ENCODE measurements at regions not wholly inside any gene's neighbourhood (a gene's known extent, or its start where the extent isn't known, plus 50 kb on each side); places are given as distances from the start of the nearest gene placed in this dataset.

DNA sequence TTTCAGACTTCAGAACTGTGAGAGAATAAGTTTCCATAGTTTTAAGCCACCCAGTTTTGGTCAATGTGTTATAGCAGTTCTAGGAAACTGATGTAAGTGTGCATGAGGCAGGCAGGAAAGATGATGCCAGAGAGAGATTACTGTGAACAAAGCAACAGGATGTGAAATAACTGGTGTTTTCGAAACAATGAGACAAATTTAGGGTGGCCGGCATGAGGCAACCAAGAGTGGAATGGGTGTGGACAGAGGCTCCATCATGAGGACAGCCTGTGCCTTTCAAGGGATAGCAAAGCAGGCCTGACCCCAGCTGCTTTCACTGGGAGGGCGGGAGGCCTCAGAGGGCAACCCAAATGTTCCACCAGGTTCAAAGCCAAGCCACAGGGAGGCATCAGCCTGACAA is 67.3 kb upstream of the UCN3 start:
- Mint-ChIP-seq H3K27me3 (ENCODE audit: insufficient read depth) (peaks cover 4% of the 10 kb centered on the region), H3K36me3 (ENCODE audit: low read depth) (no peaks in the 10 kb centered on the region), H3K4me3 (no peak overlapping the region), H3K4me1 (ENCODE audit: low read depth) (peaks cover 20% of the 10 kb centered on the region), H3K9me3 (no peaks in the 10 kb centered on the region), H3K27ac (no peak overlapping the region)
- TF ChIP-seq, protein P1, sequence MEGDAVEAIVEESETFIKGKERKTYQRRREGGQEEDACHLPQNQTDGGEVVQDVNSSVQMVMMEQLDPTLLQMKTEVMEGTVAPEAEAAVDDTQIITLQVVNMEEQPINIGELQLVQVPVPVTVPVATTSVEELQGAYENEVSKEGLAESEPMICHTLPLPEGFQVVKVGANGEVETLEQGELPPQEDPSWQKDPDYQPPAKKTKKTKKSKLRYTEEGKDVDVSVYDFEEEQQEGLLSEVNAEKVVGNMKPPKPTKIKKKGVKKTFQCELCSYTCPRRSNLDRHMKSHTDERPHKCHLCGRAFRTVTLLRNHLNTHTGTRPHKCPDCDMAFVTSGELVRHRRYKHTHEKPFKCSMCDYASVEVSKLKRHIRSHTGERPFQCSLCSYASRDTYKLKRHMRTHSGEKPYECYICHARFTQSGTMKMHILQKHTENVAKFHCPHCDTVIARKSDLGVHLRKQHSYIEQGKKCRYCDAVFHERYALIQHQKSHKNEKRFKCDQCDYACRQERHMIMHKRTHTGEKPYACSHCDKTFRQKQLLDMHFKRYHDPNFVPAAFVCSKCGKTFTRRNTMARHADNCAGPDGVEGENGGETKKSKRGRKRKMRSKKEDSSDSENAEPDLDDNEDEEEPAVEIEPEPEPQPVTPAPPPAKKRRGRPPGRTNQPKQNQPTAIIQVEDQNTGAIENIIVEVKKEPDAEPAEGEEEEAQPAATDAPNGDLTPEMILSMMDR (IDR thresholded peaks at IDR 0.05): no peak
- no peak for DNase-seq

DNA sequence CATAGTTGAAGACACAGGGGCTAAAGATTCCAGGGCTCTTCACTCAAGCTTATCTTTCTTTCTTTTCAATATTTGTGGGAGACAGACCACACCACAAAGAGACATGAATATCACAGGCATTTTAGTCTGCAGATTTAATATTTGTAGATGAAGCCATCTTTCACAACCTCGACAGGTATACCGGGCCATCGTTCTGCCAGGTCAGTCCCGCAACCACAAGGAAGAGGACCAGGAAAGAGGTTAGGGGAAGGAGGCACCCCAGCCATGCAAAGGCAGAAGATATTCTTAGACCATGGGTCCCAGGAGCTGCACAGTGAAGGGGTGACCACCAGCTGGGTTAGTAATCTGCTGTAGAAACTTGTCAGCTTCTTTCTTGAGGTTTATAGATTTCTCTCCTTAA is 66.8 kb upstream of the UCN3 start:
- TF ChIP-seq, protein P1 (IDR thresholded peaks at IDR 0.05): no peak
- Mint-ChIP-seq H3K9me3 (no peaks in the 10 kb centered on the region), H3K36me3 (ENCODE audit: low read depth) (no peaks in the 10 kb centered on the region), H3K4me3 (no peak overlapping the region), H3K27me3 (ENCODE audit: insufficient read depth) (peaks cover 4% of the 10 kb centered on the region), H3K27ac (no peak overlapping the region), H3K4me1 (ENCODE audit: low read depth) (peaks cover 14% of the 10 kb centered on the region)
- DNase-seq: no peak

DNA sequence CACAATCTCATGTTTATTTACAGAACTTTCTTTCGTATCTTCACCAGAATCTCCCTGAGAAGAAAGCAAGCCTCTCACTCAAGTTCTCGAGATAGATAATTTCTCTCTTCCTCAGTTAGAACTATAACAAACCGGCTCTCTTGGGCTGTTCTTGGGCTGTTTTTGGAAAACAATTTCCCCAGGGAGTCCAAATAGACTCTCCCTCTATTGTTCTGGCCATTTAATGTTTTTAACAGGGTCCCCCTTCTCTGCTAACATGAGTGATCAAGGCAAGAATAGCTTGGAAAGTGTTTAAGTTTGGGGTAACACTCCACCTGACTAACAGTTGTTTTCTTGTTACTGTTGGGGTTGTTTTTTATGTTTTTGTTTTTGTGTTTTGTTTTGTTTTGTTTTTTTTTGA is 64.8 kb upstream of the UCN3 start:
- TF ChIP-seq, protein P1 (IDR thresholded peaks at IDR 0.05): no peak
- H3K4me3 Mint-ChIP-seq: no peak overlapping the region
- no peaks in the 10 kb centered on the region for H3K9me3 Mint-ChIP-seq
- peaks cover 5% of the 10 kb centered on the region for H3K27me3 Mint-ChIP-seq (ENCODE audit: insufficient read depth)
- no peaks in the 10 kb centered on the region; the same call in 1 of the 2 replicates for H3K4me1 Mint-ChIP-seq (ENCODE audit: low read depth)
- H3K27ac Mint-ChIP-seq: no peak overlapping the region
- no peaks in the 10 kb centered on the region for H3K36me3 Mint-ChIP-seq (ENCODE audit: low read depth)
- no peak for DNase-seq

DNA sequence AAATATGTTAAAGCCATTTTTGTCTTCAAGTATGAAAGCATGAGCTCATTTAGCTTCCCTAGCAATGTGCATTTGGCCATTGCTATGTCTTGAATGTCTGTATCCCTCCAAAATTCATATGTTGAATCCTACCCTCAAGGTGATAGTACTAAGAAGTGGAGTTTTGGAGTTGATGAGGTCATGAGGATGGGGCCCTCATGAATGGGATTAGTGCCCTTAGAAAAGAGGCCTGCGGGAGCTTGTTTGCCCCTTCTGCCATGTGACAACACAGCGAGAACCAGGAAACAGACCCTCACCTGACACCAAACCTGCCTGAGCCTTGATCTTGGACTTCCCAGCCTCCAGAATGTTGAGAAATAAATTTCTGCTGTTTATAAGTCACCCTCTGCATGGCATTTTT is 61.3 kb upstream of the UCN3 start:
- H3K27me3 Mint-ChIP-seq (ENCODE audit: insufficient read depth): peaks cover 5% of the 10 kb centered on the region
- no peak overlapping the region for H3K27ac Mint-ChIP-seq
- DNase-seq: no peak
- H3K4me1 Mint-ChIP-seq (ENCODE audit: low read depth): no peaks in the 10 kb centered on the region
- TF ChIP-seq, protein P1 (IDR thresholded peaks at IDR 0.05): no peak
- no peak overlapping the region for H3K4me3 Mint-ChIP-seq
- H3K36me3 Mint-ChIP-seq (ENCODE audit: low read depth): no peaks in the 10 kb centered on the region
- no peaks in the 10 kb centered on the region for H3K9me3 Mint-ChIP-seq

DNA sequence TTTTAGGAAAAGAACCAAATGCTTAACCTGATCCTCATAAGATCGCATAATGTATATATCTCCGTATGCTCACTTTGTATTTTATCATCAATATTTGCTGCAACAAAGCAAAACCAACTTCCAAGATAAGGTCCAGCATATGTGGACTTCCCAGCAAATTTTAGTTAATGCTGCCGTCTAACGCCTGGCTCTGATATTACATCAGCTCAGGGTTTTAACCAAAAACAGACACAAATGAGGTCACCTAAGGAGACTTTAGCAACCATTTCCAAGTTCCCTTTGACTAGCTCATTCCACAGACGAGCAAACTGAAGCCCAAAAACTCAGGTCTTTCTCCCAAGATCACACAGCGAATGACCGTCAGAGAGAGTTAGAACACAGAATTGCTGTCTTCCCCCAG is 59.4 kb upstream of the UCN3 start:
- Mint-ChIP-seq H3K27ac (no peak overlapping the region), H3K27me3 (ENCODE audit: insufficient read depth) (peaks cover 16% of the 10 kb centered on the region), H3K4me3 (no peak overlapping the region), H3K4me1 (ENCODE audit: low read depth) (no peaks in the 10 kb centered on the region), H3K36me3 (ENCODE audit: low read depth) (no peaks in the 10 kb centered on the region), H3K9me3 (no peaks in the 10 kb centered on the region)
- peak; percentile 31 for DNase-seq
- TF ChIP-seq, protein P1 (IDR thresholded peaks at IDR 0.05): peak; percentile 73

DNA sequence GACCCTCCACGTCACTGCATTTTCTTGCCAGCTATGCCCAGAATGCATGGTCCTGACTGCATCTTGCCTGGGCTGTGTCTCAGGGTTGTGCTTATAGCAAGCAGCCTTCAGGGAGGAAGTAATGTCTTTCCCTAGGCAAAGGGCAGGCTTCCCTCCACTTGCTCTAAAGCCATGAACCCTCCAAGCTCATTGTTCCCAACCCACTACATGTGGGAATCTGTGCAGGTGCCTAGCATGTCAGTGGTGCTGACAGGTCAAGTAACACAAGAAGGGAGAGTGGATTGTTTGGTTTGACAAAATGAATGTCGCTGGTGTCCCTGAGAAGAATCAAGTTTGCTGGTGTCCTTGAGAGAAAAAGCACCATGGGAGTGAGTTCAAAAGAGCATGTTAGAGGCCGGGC is 53.9 kb upstream of the UCN3 start:
- H3K4me1 Mint-ChIP-seq (ENCODE audit: low read depth): no peaks in the 10 kb centered on the region
- H3K4me3 Mint-ChIP-seq: no peak overlapping the region
- no peak for DNase-seq
- no peaks in the 10 kb centered on the region for H3K9me3 Mint-ChIP-seq
- TF ChIP-seq, protein P1 (IDR thresholded peaks at IDR 0.05): no peak
- no peaks in the 10 kb centered on the region for H3K36me3 Mint-ChIP-seq (ENCODE audit: low read depth)
- no peak overlapping the region for H3K27ac Mint-ChIP-seq
- peaks cover 29% of the 10 kb centered on the region for H3K27me3 Mint-ChIP-seq (ENCODE audit: insufficient read depth)
